EH (cell line): ENCODE measurements at regions not wholly inside any gene's neighbourhood (a gene's known extent, or its start where the extent isn't known, plus 50 kb on each side); places are given as distances from the start of the nearest gene placed in this dataset.
"Not testable (repeated sequence)": the region's sequence is repeated elsewhere in the genome, so short reads cannot be mapped to it uniquely, and the experiment has no call there.

Experiments used
- DNase-seq: peaks from one replicate; pipeline ENCODE4 v3.0.0-alpha.2; 2015; ENCODE audit warnings: low read depth

GRCh38 chr4:131339137-131339536 lies 1810.0 kb upstream of the PCDH10 start:
- DNase-seq = no peak

- DNase-seq = no peak
These were observed 1804.3 kb upstream of the PCDH10 start for GRCh38 chr4:131344761-131345160.

GRCh38 chr4:131347816-131348215 lies 1801.3 kb upstream of the PCDH10 start:
- peak; percentile 0 for DNase-seq

GRCh38 chr4:131348263-131348662 lies 1800.8 kb upstream of the PCDH10 start:
- no peak for DNase-seq

- not testable (repeated sequence) for DNase-seq
These were observed 1796.7 kb upstream of the PCDH10 start for GRCh38 chr4:131352371-131352770.

GRCh38 chr4:131366714-131367113 lies 1782.4 kb upstream of the PCDH10 start:
- DNase-seq = no peak

- no peak for DNase-seq
These were observed 1781.7 kb upstream of the PCDH10 start for GRCh38 chr4:131367441-131367840.

- DNase-seq = no peak
These were observed 1778.2 kb upstream of the PCDH10 start for GRCh38 chr4:131370846-131371245.

- no peak for DNase-seq
These were observed 1768.0 kb upstream of the PCDH10 start for GRCh38 chr4:131381055-131381454.

GRCh38 chr4:131382839-131383238 lies 1766.3 kb upstream of the PCDH10 start:
- no peak for DNase-seq

- no peak for DNase-seq
These were observed 1760.8 kb upstream of the PCDH10 start for GRCh38 chr4:131388277-131388676.

- no peak for DNase-seq
These were observed 1741.0 kb upstream of the PCDH10 start for GRCh38 chr4:131408102-131408501.

- no peak for DNase-seq
These were observed 1737.7 kb upstream of the PCDH10 start for GRCh38 chr4:131411393-131411792.

GRCh38 chr4:131419147-131419546 lies 1729.9 kb upstream of the PCDH10 start:
- no peak for DNase-seq

- no peak for DNase-seq
These were observed 1722.9 kb upstream of the PCDH10 start for GRCh38 chr4:131426023-131426758.

- DNase-seq = no peak
These were observed 1722.1 kb upstream of the PCDH10 start for GRCh38 chr4:131427000-131427399.

GRCh38 chr4:131430302-131430701 lies 1718.8 kb upstream of the PCDH10 start:
- DNase-seq = no peak

GRCh38 chr4:131441004-131441688 lies 1707.9 kb upstream of the PCDH10 start:
- no peak for DNase-seq

- no peak for DNase-seq
These were observed 1701.2 kb upstream of the PCDH10 start for GRCh38 chr4:131447883-131448282.

- DNase-seq = no peak
These were observed 1698.4 kb upstream of the PCDH10 start for GRCh38 chr4:131450572-131451209.

- no peak for DNase-seq
These were observed 1689.5 kb upstream of the PCDH10 start for GRCh38 chr4:131459430-131460101.

GRCh38 chr4:131470360-131470759 lies 1678.7 kb upstream of the PCDH10 start:
- no peak for DNase-seq

GRCh38 chr4:131488772-131489171 lies 1660.3 kb upstream of the PCDH10 start:
- no peak for DNase-seq
